ENCODE measurements at regions not wholly inside any gene's neighbourhood (a gene's known extent, or its start where the extent isn't known, plus 50 kb on each side); places are given as distances from the start of the nearest gene placed in this dataset.

DNA sequence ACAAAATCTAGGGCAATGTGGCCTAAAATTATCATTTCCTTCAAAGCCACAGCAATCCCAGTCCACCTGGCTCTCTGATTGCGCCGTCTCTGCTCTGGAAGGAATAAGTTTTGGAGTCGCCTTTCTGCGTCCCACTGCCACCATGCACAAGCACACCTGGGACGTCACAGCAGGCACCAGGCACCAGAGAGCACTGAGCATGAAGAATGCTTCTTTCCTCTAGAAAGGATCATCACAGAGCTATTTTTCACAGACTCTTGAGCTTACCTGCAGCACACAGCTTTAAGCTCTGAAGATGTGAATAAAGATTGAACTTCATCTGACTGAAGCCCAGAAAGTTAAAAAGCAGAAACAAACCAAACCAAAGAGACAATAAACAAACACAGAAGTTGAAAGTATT, 170.0 kb upstream of the PPARGC1A start:
- in situ Hi-C loops (cut with HindIII; ENCODE audit: low sequenced_read_pairs): no loop called here
- no peak overlapping the region for H3K4me3 ChIP-seq (ENCODE audit: low read depth, low read length)
- DNase-seq (ENCODE audit: low read depth): no peak
- no peak for TF ChIP-seq CTCF (IDR thresholded peaks at IDR 0.05; ENCODE audit: low read depth, low read length, missing control alignments)

- H3K4me3 ChIP-seq (ENCODE audit: low read depth, low read length): no peak overlapping the region
- DNase-seq (ENCODE audit: low read depth): no peak
- in situ Hi-C loops (cut with HindIII; ENCODE audit: low sequenced_read_pairs): no loop called here
- no peak for TF ChIP-seq CTCF (IDR thresholded peaks at IDR 0.05; ENCODE audit: low read depth, low read length, missing control alignments)
These were observed 168.2 kb upstream of the PPARGC1A start for GRCh38 chr4:24057915-24058559.

GRCh38 chr4:24056289-24056688, 166.4 kb upstream of the PPARGC1A start:
- DNase-seq (ENCODE audit: low read depth): no peak
- in situ Hi-C loops (cut with HindIII; ENCODE audit: low sequenced_read_pairs): no loop called here
- H3K4me3 ChIP-seq (ENCODE audit: low read depth, low read length): no peak overlapping the region
- TF ChIP-seq CTCF (IDR thresholded peaks at IDR 0.05; ENCODE audit: low read depth, low read length, missing control alignments): no peak

GRCh38 chr4:24055623-24056022, 165.8 kb upstream of the PPARGC1A start:
- no peak for TF ChIP-seq CTCF (IDR thresholded peaks at IDR 0.05; ENCODE audit: low read depth, low read length, missing control alignments)
- no peak for DNase-seq (ENCODE audit: low read depth)
- no peak overlapping the region for H3K4me3 ChIP-seq (ENCODE audit: low read depth, low read length)
- in situ Hi-C loops (cut with HindIII; ENCODE audit: low sequenced_read_pairs): no loop called here

DNA sequence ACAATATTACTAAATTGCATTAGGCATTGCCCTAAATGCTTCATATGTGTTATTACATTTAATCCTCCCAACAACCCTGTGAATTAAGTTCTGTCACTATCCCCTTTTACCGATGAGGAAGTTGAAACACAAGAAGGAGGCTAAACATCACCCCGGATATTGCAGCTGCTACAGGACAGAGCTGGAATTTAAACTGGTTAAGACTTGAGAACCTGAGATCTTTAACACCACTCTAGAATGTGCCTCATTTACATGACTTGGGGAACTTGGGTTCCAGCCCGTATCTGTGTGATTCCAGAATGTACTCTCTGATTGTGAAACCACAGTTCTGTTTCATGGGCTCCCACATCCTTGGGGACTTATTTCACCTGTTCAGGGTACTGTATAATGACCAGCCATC, 165.1 kb upstream of the PPARGC1A start:
- in situ Hi-C loops (cut with HindIII; ENCODE audit: low sequenced_read_pairs): no loop called here

DNA sequence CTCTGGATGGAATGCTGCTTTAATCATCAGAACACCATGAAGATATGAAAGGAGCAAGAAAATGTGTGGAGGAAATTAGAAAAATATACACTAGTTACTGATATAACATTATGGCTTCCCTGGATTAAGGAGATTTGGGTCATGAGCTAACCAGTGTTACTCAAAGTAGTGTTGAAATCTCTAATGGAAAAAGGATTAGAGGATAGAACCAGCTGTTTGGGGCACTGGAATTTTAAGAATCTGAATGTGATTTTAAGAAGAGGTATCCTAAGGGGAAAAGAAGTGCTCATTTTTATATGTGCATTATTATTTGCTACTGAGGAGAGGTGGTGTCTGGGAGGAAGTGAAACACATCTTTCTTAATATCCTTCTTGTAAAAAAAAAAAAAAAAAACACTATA, 164.1 kb upstream of the PPARGC1A start:
- in situ Hi-C loops (cut with HindIII; ENCODE audit: low sequenced_read_pairs): no loop called here
- no peak for DNase-seq (ENCODE audit: low read depth)
- H3K4me3 ChIP-seq (ENCODE audit: low read depth, low read length): no peak overlapping the region
- no peak for TF ChIP-seq CTCF (IDR thresholded peaks at IDR 0.05; ENCODE audit: low read depth, low read length, missing control alignments)

More for the DNA sequence above, 165.1 kb upstream of the PPARGC1A start:
- DNase-seq (ENCODE audit: low read depth): no peak
- no peak for TF ChIP-seq CTCF (IDR thresholded peaks at IDR 0.05; ENCODE audit: low read depth, low read length, missing control alignments)
- no peak overlapping the region for H3K4me3 ChIP-seq (ENCODE audit: low read depth, low read length)
